ENCODE measurements at regions not wholly inside any gene's neighbourhood (a gene's known extent, or its start where the extent isn't known, plus 50 kb on each side); places are given as distances from the start of the nearest gene placed in this dataset.

- TF ChIP-seq POLR2A (IDR thresholded peaks at IDR 0.05) (no peak), EP300 (IDR thresholded peaks at IDR 0.05) (no peak)
- TF ChIP-seq, protein P1, sequence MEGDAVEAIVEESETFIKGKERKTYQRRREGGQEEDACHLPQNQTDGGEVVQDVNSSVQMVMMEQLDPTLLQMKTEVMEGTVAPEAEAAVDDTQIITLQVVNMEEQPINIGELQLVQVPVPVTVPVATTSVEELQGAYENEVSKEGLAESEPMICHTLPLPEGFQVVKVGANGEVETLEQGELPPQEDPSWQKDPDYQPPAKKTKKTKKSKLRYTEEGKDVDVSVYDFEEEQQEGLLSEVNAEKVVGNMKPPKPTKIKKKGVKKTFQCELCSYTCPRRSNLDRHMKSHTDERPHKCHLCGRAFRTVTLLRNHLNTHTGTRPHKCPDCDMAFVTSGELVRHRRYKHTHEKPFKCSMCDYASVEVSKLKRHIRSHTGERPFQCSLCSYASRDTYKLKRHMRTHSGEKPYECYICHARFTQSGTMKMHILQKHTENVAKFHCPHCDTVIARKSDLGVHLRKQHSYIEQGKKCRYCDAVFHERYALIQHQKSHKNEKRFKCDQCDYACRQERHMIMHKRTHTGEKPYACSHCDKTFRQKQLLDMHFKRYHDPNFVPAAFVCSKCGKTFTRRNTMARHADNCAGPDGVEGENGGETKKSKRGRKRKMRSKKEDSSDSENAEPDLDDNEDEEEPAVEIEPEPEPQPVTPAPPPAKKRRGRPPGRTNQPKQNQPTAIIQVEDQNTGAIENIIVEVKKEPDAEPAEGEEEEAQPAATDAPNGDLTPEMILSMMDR (IDR thresholded peaks at IDR 0.05), result no peak
Measured at GRCh38 chr18:41371156-41372045, 583.6 kb upstream of the PIK3C3 start.

Data from sigmoid colon (tissue), 4 donors.